Activated CD4-positive, alpha-beta T cell treated with anti-CD3 and anti-CD28 coated beads for 4 hours (primary cell): ENCODE measurements at regions not wholly inside any gene's neighbourhood (a gene's known extent, or its start where the extent isn't known, plus 50 kb on each side); places are given as distances from the start of the nearest gene placed in this dataset.

ENCODE experiments used
- DNase-seq, 2 donors: peaks; one replicate each; pipeline ENCODE4 v3.0.0-alpha.2; 2020

- DNase-seq = no peak
Observed at GRCh38 chr7:55623617-55624016, 51.3 kb upstream of the VOPP1 start.

DNA sequence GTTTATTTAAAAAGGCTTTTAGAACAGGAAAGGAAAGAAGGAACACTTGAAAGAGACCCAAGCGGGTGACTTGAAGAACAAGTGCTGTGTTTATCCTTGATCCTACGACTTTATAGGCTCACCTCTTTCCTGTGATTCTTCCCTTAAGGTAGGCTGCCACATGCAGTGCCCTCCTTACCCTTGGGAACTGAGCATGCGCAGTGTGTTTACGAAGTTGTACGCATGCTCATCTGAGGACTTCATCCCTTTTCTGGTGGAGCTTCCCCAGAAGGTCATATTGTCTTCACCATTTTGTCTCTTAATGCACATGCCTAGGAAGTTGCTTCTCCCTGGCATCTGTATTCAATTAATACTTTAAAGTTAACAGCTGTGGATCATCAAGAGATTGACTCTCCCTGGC lies 49.9 kb upstream of the VOPP1 start:
- no peak for DNase-seq
